Stimulated activated CD4-positive, alpha-beta T cell treated with anti-CD3 and anti-CD28 coated beads, Interleukin-4, amount 100 ng/mL, for 24 hours (primary cell): ENCODE measurements at regions not wholly inside any gene's neighbourhood (a gene's known extent, or its start where the extent isn't known, plus 50 kb on each side); places are given as distances from the start of the nearest gene placed in this dataset.

Source experiments
- DNase-seq: peaks from one replicate; pipeline ENCODE4 v3.0.0-alpha.2; 2020

GRCh38 chr2:7392076-7392787 is 475.0 kb downstream of the RNF144A start:
- DNase-seq: no peak

DNA sequence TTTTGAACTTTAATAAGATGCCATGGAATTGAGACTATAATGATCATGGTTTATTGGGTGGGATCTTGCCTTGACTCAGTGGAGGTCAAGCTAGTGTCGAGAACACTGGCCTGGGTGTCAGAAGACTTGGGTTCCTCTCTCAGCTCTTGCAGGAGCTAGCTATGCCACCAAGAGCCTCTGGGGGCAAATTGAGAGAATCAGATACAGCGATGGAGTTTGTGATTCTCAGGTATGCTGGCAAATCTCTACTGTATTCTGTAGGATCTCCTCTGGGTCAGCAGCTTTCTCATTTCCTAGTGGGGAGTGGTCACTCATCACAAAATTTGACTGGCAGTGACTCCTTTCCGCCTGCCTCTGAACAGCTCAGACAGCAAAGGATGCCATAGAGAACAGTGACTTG is 477.0 kb downstream of the RNF144A start:
- no peak for DNase-seq

DNA sequence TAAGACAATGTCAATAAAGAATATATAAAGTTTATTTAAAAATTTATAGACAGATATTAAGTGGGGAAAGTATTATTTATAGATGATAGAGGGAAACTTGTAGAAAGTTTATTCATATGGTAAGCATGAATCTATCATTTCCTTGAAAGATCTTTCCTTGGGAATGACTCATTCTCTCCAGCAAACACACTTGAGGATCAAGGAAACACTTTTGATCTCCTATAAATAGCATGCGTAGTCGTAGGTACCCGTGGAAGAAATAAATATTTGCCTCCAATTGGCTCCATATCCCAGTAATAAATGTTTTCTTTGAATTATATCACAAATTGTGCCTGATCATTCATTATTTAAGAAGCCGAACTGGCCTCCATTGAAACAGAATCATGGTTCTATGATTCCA is 483.4 kb downstream of the RNF144A start:
- DNase-seq: no peak

DNA sequence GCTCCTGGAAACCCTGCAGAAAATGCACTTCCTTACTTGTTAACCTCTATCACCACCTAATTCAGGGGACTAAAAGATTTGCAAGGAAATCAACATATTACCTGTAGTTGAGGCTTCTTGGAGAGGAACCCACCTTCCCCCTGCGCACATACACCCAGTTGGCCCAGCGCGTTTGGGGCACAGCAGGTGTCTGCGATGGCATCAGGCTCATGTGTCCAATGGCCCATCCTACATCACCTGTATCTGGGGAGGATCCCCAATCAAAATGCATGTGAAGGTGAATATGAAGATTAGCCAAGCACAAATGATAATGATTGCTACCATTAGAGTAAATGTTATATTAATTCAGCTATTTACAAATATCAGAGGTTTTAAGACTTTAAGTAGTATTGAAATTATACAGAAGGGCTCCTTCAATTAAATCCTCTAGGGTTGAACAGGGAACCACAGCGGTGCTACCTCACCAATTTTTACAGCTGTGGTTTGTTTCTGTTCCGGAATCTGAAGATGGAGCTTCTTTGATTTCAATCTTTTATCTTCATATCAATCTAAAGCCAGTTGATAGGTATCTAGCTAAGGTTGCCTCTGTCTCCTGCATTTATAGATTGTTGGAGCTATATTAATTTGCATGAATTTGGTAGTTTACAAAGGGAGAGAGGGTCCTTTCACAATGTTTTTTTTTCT is 486.0 kb downstream of the RNF144A start:
- no peak for DNase-seq

- DNase-seq: no peak
Observed at GRCh38 chr2:7405861-7406715, 488.9 kb downstream of the RNF144A start.

DNA sequence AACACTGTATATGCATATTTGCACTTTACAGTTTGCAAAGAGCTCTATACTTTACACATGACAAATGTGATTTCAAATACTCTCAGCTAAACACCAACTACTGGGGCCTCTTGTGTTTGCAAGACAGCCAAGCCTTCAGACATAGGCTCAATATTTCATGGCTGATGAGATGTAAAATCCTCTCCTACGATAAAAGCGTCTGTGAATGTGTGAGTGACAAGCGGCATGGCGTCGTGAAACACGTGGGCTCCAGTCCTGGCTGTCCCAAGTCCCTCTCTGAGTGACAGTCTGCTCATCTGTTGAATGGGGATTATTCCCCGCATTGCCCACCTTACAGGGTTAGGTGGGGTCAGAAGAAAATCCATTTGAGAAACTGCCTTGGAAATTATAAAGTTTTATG is 489.8 kb downstream of the RNF144A start:
- DNase-seq: no peak

DNA sequence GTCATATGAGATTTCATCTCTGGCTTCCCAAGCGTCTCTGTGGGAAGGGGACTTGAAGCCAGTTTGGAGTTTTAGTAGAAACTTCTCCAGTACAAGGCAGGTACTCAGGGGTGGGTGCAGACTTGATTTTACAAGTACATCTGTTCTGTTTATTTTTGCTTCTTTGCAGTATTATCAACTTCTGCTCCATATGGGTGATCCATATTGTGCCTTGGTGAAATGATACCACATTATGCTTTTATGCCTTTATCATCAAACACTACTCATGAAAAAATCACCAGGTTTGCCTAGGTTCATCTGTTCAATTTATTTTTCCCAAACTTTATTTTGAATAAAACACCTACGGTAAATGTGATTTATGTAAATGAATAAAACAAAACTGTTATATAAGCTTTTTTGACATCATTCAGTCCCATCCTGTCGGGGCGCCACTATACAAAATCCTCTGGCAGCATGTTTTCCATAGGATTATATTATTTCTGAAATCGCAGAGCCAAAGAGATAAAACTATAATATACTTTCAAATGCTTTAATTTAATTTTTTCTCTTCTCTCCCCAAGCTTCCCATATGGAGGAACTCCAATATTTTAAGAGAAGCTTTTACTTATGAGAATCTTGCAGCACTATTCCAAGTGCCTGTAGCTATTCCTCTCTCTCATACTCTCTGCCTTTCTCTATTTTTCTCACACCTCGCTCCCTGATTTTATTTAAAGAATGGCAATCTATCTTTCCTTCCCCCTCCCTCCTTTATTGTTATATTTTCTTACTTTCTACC is 490.9 kb downstream of the RNF144A start:
- no peak for DNase-seq

DNA sequence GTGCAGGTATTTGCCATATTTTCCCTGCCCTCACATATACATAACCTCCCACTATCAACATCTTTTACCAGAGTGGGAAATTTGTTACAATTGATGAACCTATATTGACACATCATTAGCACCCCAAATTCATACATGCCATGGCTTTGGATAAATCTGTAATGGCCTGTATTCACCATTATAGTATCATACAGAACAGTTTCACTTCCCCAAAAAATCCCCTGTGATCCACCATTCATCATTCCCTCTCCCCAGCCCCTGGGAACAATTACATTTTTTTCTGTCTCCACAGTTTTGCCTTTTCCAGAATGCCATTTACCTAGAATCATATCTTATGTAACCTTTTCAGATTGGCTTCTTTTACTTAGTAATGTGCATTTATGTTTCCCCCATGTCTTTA is 494.5 kb downstream of the RNF144A start:
- no peak for DNase-seq

- no peak for DNase-seq
Observed at GRCh38 chr2:7417845-7418742, 500.9 kb downstream of the RNF144A start.

DNA sequence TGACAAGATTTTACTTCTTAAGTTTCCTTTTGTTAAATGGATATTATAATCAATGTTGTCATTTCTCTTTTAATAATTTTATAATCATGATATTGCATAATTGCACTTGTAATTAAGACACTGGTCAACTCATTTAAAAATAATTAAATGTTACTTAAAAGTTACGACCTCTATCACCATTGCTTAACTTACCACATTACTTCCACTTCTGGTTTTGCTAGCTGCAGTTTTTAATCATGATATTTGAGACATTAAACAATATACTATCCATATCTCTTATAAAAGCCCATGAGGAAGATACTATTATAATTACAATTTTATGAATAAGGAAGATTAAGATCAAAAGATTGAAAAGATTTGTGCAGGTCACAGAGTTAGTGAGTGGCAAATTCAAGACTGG is 502.0 kb downstream of the RNF144A start:
- DNase-seq: no peak

- DNase-seq: no peak
Observed at GRCh38 chr2:7419814-7420311, 502.7 kb downstream of the RNF144A start.

DNA sequence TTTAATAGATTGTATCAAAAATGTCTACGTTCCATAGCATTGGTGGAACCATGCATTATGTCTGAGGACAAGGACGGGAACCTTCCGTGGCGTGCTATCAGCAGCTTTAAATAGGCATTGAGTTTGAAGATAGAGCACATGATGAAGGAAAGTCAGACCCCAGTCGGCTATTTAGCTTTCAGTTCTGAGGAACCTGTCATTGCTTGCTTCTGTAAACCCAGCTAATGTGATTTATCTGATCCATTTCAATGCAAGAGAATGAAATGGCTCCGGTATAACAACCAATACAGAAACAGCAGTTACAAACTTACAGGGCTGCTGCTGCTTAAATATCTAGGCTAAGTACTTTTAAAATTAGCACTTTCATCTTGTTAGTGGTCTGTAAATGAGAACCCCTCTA is 503.3 kb downstream of the RNF144A start:
- DNase-seq: no peak

DNA sequence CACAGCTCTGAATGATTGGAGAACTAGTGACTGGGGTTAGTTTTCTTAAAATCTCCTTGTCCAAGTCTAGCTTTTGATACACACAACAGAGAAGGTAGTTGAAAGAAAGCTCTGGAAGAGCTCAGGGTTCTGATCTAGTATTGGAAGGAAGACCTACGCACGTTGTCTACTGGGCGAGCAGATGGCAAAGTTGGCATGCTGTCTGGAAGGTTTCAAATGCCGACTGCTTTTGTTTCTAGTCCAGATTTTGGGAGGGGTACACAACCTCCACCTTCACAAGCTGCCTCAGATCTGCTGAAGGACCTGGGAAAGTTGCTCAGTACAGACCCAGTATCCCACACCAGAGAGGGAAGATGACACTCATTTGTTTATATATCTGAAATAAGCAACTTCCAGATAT is 507.3 kb downstream of the RNF144A start:
- no peak for DNase-seq

DNA sequence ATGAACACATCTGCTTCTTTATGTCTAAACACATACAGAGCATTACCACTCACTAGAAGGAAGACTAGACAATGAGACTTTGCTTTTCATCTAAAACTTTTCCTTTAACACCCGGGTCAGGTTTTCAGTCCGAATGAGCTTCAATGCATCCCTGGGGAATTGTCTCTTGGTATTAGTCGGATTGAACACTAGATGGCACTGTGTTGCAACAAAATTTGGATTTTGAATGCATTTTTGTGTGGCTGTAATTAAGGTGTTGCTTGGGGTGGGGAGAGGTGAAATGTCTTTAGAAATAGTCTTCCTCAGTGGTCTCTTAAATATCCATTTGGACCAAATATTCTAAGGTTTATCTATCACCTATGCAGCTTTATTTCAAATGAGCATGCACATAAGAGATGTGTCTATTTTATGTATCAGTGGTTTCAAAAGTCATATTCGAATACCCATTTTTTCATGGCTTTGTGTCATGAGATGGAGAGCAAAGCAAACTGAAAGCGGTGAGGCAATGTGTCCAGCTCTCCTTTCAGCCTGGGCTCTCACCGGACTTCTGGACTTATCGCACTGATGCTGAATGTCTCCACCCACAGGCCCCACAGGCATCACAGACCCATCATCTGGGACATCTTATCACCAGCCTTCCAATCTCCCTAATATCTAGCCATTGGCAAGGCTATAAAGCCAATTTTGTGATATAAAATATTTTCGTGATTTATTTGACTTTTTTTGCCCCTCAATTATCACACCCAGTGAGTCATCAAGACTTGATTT is 510.3 kb downstream of the RNF144A start:
- peak; percentile 53 for DNase-seq

- DNase-seq: no peak
Observed at GRCh38 chr2:7428454-7429204, 511.4 kb downstream of the RNF144A start.

- no peak for DNase-seq
Observed at GRCh38 chr2:7429733-7430132, 512.5 kb downstream of the RNF144A start.

DNA sequence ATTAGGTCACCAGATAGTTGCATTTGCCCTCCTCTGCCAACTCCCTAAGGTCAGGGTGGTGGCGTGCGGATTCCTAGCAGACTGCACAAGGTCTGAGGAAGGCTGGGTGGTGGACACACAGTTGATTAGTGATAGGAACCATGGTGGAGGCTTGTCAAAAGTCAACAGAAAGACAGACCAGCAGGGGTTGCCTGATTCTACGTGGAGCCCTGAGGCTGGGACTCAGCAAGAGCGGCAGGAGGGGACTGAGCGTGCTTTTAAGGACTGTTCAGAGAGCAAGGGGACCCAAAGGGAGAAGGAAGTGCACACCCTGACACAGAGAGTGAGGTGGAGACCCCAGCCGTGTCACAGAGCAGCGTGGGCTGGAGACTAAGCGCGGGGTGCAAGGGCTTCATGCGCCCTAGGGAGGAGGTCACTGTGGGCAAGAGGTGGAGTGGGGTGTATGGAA is 513.2 kb downstream of the RNF144A start:
- no peak for DNase-seq

- DNase-seq: peak; percentile 53
Observed at GRCh38 chr2:7430869-7431641, 513.8 kb downstream of the RNF144A start.

DNA sequence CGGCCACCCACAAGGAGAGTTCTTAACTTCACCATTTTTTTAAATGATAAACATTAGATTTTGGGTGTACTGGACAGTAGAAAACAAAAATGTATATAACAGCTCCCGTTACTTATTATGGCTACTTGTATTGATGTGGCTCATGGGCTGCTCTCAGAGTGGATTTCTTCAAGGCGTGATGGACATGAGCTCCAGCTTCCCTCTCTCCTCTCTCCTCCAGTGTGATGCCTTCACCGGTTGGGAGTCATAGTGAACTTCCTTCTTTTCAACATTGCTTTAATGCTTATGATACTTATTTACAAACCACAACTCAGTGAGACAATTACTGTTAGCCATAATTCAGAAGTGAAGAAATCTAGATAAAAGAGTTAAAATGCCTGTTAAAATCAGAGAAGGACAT is 515.2 kb downstream of the RNF144A start:
- DNase-seq: no peak
